ENCODE measurements at regions not wholly inside any gene's neighbourhood (a gene's known extent, or its start where the extent isn't known, plus 50 kb on each side); places are given as distances from the start of the nearest gene placed in this dataset.

DNA sequence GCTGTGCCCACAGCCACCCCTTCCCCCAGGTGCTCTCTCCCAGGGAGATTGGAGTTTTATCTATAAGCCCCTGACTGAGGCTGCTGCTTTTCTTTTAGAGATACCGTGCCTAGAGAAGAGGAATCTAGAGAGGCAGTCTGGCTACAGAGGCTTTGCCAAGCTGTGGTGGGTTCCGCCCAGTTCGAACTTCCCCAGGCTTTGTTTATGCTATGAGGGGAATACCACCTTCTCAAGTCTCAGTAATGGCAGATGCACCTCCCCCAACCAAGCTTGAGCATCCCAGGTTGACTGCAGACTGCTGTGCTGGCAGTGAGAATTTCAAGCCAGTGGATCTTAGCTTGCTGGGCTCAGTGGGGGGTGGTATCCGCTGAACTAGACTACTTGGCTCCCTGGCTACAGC, 157.4 kb downstream of the CAAP1 start:
- DNase-seq, result no peak

DNA sequence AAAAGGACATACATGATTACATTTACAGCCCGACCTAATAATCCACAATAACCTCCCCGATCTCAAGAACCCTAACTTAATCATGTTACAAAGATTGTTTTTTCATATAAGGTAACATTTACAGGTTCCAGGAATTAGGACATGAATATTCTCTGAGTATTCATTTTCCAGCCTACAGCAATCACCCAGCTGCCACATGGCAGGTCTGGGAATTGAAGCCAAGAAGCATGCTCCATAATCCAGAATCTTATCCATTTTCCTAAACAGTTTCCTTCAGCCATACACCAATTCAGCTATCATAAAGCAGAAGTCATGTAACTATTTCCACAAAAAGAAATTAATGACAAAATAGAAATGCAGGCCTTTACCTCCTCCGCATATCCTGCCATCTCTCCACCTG, 163.4 kb downstream of the CAAP1 start:
- DNase-seq, result no peak

GRCh38 chr9:26727471-26727870, 165.1 kb downstream of the CAAP1 start:
- DNase-seq, result no peak

DNA sequence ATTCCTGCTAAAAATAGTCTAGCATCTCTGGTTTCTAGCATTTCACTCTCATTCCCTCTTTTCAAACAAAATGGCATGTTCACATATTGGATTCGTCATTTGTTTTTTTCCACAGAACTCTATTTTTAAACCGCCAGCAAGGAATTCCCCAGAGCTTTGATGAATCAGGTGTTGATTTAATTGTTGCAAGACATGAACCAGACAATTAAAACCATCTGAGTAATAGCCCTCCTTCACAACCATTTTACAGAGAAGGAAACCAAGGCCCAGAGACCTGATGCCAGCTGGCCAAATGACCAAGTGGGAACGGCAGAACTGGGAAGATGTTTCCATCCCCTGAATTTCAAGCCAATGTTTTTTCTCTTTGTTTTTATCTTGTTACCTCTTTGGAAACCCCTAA, 167.0 kb downstream of the CAAP1 start:
- DNase-seq, result no peak

DNA sequence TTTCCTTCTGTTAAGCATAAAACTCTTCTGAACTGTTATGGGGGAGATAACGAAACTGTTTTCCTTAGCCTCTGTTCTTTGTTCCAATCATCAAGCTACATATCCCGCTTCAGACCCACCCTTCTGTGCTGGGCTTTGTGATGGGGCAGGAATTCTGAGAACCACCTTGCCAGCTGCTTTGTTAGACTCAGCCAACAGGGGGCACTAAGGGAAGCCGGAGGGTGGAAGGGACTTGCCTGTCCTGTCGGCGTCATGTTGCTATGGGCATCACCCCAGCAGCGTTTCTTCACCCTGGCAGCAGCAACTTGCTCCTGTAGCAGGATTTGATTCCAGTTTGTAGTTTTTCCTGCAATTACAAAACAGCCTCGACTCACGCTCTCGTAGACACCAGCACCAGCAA, 169.1 kb downstream of the CAAP1 start:
- no peak for DNase-seq

GRCh38 chr9:26722755-26723154, 169.8 kb downstream of the CAAP1 start:
- no peak for DNase-seq

DNA sequence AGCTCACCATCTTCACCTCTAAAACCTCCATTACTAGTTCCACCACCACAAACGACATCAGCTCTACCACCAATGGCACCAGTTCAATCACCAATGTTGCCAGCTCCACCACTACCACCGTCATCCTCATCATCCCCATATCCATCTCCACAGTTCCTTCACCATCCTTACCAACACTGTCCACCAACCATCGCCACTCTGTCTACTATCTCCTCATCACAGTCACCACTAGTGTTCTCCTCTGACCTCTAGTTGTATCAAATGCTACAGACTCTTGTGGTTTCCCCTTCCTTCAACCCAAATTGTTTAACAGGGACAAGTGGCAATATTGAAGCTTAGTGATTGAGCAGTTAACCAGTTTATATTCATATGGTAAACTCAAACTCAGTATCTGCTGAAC, 182.6 kb downstream of the CAAP1 start:
- no peak for DNase-seq

DNA sequence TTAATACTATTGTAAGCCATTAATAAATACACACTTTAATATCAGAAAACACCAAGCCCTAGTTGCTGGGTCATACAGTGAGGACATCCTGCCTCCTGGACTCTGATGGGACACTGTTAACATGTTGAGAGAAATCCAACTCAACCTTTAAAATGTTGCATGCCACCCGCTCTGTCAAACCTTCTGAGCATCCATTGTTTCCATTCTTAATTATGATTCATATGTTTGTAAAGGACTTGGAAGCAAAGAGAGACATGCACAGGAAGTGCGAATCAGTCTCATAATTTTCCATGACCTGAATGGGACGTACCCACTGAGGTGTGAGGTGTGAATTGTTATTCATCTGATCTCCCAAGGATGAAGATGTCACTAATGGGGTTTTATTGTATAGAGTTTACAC, 186.4 kb downstream of the CAAP1 start:
- no peak for DNase-seq

- DNase-seq, result no peak
Observed at GRCh38 chr9:26695298-26695622, 197.3 kb downstream of the CAAP1 start.

DNA sequence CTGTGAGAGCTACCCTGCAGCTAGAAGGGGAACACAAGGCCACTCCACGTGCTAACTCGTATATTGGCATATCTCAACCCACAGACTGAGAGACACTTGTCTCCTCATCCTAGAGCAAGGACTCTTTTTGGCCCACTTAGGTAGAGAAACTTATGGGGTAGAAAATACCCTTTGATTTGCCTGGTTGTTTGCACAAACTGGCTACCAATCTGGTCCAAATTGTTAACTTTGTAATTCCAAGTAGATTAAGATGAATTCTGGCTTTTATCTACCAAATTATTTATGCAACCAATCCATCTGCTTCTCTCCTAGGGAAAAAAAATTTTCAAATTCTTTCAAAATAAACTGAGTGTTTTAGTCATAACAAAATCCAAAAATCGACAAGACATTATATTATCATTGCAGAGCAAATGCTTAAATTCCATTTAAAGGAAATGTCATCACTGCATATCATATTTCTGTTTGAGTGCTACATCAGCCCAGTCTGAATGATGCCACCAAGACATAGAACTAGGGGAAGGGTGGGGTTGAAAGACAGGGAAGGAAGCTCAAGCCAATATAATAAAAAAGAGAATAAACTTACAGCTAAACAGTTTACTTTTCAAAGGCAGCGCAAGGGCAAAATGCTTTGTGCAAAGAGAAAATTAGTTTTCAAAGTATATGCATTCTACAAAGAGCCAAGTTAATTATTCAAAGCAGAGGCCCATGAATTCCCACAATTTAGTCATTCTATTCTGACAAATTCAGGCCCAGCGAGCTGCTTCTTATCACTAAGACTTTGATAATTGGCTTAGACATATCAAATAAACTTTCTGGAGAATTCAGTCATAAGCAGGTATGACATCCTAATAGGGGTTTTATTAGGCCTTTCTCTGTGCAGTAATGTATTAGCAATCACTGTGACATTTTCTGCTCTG, 198.0 kb downstream of the CAAP1 start:
- DNase-seq, result no peak

- no peak for DNase-seq
Observed at GRCh38 chr9:26689041-26689440, 203.6 kb downstream of the CAAP1 start.

DNA sequence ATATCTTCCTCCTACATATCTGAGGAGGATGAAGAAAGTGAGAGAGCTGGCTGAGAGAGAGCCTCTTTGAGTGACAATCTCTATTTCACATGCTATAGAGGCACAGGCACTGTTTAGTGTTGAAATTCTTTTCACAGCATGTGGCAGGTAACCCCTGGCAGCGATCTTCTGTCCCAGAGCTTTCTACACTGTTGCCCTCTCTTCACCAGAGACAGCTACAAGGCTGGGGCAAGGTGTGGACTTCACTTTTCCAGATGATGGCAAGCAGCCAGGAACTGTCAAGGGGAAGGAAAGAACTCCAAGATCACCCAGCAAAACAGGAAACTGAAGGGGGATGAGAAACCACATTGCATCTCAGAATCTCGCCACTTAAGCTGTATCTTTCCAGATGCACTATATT, 205.2 kb downstream of the CAAP1 start:
- no peak for DNase-seq

DNA sequence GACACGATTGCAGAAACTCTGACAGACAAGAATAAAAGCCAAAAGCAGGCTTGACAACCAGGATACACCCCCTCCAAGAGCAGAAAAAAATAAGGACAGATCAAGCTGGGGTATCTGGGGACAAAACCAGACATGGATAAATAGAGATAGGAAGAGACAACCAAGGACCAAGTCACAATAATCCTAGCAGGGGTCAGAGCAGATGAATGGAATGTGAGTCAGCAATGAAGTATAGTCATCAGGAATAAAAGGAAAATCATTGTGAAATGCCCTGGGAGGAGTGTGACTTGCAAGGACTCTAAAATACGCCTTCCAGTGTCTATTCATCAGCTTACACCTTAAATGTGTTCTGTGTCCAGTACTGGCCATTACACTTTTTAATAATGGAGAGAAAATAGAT, 206.8 kb downstream of the CAAP1 start:
- DNase-seq, result no peak

- no peak for DNase-seq
Observed at GRCh38 chr9:26684029-26684428, 208.6 kb downstream of the CAAP1 start.

GRCh38 chr9:26682796-26683496, 209.7 kb downstream of the CAAP1 start:
- no peak for DNase-seq

- DNase-seq, result no peak
Observed at GRCh38 chr9:26682041-26682440, 210.6 kb downstream of the CAAP1 start.

DNA sequence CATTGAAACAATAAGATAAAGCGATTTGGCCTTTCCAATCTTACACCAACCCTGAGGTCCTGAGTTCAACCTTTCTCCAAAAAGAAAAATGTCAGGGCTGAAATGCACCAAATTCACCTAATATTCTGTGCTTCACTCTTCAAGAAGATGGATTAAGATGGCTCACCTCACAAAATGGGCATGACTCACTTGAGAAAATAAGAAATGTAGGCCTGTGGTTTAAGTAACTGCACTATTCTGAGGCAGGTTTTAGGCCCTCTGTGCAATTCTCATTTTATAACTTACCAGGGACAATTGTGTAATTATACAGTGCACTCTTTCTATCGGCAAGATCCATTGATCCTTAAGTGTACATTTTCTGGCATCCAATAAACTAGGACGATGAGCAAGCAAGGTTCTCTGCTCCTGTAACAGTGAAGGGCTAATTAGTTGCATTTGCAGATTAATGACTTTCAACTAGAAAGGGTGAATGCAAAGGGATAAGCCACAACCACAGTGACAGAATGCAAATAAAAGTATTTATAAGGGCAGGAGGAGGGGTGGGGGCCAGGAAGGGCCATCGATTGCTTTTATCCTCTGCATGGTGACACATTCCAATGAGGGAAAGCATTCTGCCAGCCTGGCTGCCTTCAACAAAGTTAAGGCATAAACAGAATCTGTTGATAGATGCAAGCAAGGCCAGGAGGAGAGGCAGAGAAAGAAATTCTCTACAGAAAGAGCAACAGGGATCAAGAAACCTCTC, 214.5 kb downstream of the CAAP1 start:
- no peak for DNase-seq

- DNase-seq, result no peak
Observed at GRCh38 chr9:26675035-26675434, 217.6 kb downstream of the CAAP1 start.

GRCh38 chr9:26673261-26673660, 219.3 kb downstream of the CAAP1 start:
- DNase-seq, result no peak

DNA sequence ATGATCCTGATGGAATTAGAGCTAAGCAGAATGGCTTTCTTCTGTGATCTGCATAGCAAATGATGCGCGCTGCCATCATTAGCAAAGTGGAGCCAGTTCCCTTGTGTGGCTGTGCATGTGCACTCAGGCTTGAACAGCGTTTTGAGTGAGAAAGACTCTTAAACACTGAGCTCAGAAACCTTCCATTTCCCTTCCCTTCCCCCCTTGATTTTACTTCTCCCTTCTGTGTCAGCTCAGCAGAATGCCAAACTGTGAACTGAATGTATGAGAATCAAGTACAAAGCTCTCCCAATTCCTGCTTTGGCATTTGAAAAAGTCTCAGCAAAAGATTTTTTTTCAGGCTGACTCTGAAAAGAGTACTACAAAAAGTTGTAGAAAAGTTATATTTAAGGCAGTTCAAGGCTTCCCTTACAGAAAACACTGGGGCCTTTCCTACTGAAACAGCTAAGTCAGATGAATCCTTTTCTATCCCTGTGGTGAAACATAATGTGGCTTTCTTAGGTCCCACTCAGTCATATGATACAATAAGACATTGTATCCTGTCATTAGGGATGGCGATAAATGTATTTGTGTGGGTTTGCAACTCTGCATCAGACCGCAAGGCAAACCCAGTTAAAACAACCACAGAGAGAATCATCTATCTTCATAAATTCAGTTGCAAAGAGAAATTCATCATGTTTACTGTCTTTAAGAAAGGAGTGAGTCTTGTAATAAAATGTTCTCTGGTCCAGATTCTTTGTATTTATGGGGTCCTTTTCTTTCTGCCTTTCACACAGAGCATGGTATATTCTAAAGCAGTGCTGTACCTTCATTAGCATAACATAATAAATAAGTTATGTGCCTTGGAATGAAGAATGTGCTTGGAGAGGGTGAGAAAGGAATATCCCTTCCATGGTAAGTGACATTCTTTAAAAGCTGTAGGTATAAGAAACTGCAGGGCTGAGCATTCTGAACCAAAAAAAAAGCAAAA, 222.6 kb downstream of the CAAP1 start:
- DNase-seq, result no peak

DNA sequence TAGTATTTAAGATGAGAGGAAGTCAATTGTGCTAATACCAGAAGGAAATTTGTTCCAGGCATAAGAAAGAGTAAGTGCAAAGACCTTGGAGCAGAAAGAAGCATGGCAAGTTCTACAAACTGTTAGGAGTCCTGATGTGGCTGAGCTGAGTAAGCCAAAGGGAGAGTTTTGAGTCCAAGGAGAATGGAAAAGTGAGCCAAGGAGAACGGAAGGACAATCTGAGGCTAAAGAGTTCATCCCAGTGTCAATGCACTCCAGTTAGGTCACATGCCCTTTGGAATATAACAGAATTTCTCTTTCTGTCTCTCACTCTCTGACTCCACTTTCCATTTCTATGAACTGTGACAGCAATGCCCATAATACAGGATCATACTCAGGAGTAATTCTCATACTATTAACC, 224.7 kb downstream of the CAAP1 start:
- no peak for DNase-seq

DNA sequence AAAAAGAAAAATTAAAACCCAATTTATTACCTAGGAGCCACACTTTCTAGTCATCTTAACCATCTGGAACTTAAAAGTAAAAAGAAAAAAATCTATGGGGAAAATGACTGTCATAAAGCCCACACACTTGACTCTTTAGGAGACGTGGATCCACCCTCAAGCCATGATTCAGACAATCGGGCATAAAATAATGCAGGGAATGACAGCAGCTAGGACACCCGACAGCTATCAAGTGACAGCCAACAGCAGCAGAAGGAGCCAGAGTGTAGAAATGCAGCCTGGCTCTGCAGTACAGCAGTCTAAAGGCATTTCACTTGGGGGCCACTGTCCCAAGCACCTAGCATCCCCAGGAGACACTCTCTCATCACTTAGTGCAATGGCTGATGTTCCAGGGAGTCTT, 226.9 kb downstream of the CAAP1 start:
- DNase-seq, result no peak

Measured in NCI-H2171 (cell line).